GM18505 (cell line): ENCODE measurements at regions not wholly inside any gene's neighbourhood (a gene's known extent, or its start where the extent isn't known, plus 50 kb on each side); places are given as distances from the start of the nearest gene placed in this dataset.
"Not testable (repeated sequence)": the region's sequence is repeated elsewhere in the genome, so short reads cannot be mapped to it uniquely, and the experiment has no call there.

Experiments
- ATAC-seq: cut with Tn5 transposase; IDR thresholded peaks from one replicate; pipeline ENCODE4 v1.9.1; 2021; ENCODE audit not compliant: unreplicated experiment
- POLR2A ChIP-seq: IDR thresholded peaks from 4 replicates; pipeline ENCODE4 v1.6.1; 2011; ENCODE audit warnings: borderline replicate concordance; ENCODE audit not compliant: insufficient read depth, insufficient read length; ENCODE audit errors: extremely low read depth

DNA sequence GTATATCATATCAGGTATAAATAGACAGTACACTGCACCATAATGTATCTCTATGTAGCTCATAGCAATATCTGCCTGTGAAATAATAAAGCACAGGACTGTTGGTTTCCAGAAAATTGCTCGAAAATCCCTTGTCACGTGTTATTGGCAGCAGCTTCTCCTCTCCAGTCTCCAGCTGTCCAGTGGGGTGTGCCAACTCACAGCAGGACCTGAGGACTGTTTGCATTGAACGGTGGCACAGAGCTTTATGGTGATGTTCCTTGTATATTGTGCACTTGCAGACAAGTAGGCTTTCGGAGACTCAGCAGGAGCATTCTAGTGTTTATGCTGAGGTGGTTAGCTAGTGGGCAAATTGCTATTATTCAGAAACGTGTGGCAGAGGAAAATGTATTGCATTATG, 182.2 kb upstream of the ATP5MC3 start:
- no peak for ATAC-seq
- no peak for TF ChIP-seq POLR2A

DNA sequence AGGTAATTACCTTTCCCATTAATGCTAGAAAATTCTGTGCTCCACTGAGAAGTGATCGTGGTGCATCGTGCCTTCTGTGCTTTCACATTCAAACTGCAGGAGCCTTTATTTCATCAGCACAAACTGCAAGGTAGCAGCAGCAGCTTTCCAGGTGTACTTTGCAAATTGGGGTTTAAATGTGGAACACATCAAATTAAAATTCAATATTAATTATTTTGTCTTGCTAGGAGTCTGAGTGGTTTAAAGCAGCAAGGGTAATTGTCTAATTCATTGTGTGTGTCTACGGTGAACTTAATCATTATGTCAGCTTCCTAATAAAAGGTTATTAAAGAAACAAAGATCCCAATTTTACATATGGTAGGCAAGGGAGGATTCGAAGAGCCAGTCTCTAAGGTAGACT, 180.8 kb upstream of the ATP5MC3 start:
- TF ChIP-seq POLR2A: no peak
- no peak for ATAC-seq

DNA sequence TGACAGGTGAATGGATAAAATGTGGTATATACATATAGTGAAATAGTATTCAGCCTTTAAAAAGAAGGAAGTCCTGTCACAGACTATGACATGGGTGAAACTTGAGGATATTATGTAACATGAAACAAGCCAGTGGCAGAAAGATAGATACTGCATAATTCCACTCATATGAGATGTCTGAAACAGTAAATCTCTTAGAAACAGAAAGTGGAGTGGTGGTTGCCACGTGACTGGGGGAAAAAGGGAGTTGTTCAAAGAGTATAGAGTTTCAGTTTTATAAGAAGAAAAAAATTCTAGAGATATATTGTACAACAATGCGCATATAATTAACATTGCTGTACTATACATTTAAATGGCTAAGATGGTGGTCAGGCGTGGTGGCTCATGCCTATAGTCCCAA, 178.2 kb upstream of the ATP5MC3 start:
- no peak for ATAC-seq
- TF ChIP-seq POLR2A: no peak

DNA sequence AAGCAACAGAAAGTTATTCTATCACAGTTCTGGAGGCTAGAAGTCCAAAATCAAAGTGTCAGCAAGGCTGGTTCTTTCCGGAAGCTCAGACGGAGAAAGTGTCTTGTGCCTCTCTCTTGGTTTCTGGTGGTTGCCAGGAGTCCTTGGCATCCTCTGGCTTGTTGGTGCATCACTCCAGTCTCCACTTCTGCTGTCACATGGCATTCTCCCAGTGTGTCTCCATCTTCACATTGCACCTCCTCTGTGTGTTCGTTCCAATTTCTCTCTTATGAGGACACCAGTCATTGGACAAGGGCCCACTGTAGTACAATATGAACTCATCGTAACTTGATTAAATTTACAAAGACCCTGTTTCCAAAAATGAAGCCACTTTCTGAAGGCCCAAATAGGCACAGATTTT, 175.4 kb upstream of the ATP5MC3 start:
- no peak for ATAC-seq
- TF ChIP-seq POLR2A: no peak

DNA sequence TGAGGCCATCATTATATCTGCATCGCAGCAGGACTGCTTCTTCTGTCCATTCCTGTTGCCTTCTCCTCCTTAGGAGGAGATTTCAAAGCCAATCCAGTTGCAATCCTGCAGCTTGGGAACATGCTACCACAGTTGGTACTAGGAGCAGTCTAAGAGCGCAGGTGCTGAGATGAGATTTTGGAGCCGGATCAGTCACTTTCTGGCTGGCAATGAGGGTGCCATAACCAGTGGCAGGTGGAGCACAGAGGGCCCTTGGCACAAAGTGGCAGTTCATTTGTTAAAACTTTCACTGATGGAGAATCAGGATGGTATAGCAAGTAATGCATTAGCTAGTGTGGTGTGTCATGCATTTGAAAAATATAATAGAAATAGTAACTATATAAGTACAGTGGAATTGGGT, 173.7 kb upstream of the ATP5MC3 start:
- ATAC-seq: no peak
- TF ChIP-seq POLR2A: no peak

DNA sequence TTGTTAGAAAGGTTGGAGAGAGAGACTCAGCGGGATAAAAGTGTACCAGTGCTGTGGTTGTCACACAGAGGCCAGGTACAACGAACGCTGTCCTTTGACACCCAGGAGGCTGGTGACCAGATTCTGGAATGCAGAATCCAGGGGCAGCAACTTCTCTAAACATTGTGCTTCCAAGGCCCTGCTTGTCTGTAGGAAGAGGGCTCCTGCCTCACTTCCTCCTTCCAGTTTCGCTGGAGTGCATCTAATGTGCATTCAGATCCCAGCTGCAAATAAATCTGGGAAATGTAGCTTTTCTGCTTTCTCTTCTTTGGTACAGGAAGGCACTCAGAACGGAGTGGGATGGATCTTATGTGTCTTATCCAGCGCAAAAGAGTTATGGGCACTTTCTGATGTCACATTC, 171.8 kb upstream of the ATP5MC3 start:
- no peak for ATAC-seq

DNA sequence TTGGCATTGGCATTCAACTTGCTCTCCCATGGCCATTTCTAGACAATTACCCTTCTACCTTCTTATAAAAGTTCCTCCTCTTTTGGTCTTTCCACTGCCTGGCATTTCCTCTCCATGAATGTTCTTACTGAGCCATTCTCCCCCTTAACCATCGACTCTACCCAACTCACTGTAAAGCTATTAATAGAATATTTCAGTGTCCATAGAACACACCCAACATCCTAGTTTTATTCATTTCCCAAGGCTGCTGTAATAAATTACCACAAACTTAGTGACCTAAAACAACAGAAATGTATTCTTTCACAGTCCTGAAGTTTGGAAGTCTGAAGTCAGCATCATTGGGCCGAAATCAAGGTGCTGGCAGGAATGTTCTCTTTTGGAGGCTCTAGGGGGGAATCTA, 170.0 kb upstream of the ATP5MC3 start:
- no peak for ATAC-seq

More for the DNA sequence above, 171.8 kb upstream of the ATP5MC3 start:
- no peak for TF ChIP-seq POLR2A

DNA sequence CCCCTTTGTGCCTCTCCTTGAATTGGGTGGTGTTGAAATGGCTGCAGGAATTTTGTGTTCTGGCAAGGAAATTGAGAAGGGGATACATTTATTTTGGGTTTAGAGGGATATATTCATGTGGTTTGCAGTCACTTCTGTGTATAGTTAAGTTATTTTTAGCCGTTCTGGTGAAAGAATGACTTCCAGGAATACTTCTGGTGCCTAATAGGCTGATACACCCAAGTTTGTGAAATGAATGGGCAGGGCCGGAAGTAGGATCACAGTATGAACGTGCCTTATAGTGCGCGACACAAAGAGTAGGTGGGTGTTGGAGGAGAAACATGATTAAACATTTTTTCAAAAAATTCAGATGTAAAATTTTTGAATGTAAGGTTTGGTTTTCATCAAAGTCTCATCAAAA, 168.6 kb upstream of the ATP5MC3 start:
- ATAC-seq: no peak
- TF ChIP-seq POLR2A: no peak

More for the DNA sequence above, 170.0 kb upstream of the ATP5MC3 start:
- TF ChIP-seq POLR2A: no peak

DNA sequence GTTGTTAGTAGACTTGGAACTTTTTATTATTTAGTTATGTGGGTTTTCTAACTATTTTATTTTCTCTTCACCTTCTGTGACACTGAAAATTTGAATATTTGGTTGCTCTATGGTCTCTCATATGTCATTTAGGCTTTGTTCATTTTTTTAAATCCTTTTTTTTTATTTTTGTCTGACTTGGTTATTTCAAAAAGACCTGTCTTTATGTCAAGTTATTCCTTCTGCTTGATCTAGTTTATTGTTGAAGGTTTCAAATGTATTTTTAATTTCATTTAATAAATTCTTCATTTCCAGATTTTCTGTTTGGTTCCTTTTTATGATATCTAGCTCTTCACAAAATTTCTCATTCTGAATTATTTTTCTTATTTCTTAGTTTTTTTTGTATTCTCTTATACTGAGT, 160.6 kb upstream of the ATP5MC3 start:
- TF ChIP-seq POLR2A: no peak
- no peak for ATAC-seq

DNA sequence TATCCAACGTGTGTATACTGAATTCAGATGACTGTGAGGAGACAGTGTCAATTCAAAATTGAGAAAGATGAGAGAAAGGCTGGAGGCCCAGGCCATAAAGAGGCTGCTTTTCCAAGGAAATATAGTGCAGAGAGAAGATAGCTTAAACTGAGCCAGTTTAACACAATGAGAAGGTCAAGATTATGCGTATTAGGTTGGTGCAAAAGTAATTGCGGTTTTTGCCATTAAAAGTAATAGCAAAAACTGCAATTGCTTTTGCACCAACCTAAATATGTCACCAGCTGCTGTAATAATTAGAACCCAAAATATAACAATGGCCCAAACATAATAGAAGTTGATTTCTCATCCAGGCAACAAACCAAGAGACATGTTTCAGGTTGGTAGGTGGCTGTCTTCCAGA, 148.7 kb upstream of the ATP5MC3 start:
- TF ChIP-seq POLR2A: no peak
- no peak for ATAC-seq

DNA sequence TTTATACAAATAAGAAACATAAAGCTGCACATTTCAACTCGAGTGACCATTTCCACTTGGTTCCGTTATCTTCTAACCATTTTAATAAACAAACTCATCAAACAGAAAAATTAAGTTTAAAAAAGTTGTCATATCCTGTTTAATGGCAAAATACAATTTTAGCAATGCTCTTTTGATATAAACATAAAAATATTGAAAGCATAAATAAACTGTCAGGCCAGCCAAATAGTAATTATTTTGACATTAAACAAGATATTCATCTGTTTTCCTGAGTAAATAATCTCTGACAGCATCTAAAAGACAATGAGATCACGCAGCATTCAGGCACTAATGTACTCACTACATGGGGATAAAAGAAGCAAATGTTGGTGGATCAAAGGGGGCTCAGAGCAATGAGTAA, 145.3 kb upstream of the ATP5MC3 start:
- ATAC-seq: no peak
- TF ChIP-seq POLR2A: no peak

DNA sequence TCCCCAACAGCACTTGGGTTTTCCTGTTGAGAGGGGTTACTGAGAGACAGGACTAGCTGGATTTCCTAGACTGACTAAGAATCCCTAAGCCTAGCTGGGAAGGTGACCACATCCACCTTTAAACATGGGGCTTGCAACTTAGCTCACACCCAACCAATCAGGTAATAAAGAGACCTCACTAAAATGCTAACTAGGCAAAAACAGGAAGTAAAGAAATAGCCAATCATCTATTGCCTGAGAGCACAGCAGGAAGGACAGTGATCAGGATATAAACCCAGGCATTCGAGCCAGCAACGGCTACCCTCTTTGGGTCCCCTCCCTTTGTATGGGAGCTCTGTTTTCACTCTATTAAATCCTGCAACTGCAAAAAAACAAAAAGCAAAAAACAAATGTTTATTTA, 144.7 kb upstream of the ATP5MC3 start:
- not testable (repeated sequence) for ATAC-seq

DNA sequence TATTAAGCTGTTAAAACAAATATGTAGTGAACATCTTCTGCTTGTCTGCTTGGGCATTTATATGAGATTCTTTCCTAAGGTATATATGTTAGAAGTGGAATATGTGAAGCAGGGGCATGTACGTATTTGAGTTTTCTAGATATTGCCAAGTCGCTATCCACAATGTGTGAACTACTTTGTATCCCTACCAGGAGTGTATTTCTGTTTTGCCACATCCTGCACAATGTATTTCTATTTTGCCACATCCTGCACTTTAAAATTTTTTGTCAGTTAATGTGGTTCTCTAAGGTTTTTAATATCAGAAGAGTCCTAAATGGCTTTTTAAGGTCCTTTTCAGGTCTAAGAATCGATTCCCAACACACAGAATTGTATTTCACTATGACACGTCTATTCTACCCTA, 141.7 kb upstream of the ATP5MC3 start:
- no peak for TF ChIP-seq POLR2A
- ATAC-seq: no peak

DNA sequence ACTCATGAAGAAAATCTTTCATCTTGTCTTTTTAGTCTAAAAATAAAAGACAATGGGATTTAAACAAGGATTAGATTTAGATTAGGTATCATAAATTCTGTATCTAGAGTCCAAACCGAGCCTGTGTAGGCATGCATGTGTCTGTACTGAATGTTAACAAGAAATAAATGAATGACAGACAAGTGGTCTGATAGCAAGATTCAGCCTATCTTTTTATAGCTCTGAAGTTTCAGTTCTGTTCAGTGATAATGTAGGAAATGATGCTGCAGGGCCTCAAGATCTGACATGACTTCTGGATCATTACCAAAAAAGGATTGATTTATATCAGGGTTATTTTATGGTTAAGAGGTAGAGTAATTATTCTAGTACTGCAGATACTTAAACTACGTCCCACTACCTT, 137.0 kb upstream of the ATP5MC3 start:
- no peak for ATAC-seq
- TF ChIP-seq POLR2A: no peak

DNA sequence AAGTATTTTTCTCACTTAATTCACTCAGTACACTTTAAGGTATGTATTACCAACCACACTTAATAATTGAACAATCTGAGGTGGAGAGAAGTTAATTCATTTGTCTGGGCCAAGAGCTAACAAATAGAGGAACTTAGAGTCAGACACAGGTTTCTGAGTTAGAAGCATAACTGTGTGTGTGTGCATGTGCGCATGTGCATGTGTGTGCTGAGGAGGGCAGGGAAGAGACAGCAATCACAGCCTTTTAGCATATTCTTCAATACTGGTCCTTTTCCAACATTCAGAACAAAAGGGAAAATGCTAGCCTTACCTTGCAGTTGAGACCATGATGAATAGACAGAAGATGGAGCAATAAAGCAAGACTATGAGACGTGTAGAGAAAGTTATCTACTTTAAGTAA, 136.2 kb upstream of the ATP5MC3 start:
- no peak for TF ChIP-seq POLR2A

More for the DNA sequence above, 136.2 kb upstream of the ATP5MC3 start:
- no peak for ATAC-seq
